ENCODE measurements at regions not wholly inside any gene's neighbourhood (a gene's known extent, or its start where the extent isn't known, plus 50 kb on each side); places are given as distances from the start of the nearest gene placed in this dataset.
"Not testable (repeated sequence)": the region's sequence is repeated elsewhere in the genome, so short reads cannot be mapped to it uniquely, and the experiment has no call there.

GRCh38 chrX:120729506-120730255 lies 99.8 kb upstream of the C1GALT1C1 start:
- not testable (repeated sequence) for TF ChIP-seq CTCF (IDR thresholded peaks at IDR 0.05; ENCODE audit: poor library complexity); EZH2phosphoT487 (IDR thresholded peaks at IDR 0.05; ENCODE audit: low read depth, severe bottlenecking, unreplicated experiment)
